WTC11 (cell line): ENCODE measurements at regions not wholly inside any gene's neighbourhood (a gene's known extent, or its start where the extent isn't known, plus 50 kb on each side); places are given as distances from the start of the nearest gene placed in this dataset.

Experiments used
- ATF2 ChIP-seq: sonication (generic); formaldehyde crosslinking; IDR thresholded peaks from 2 replicates; pipeline ENCODE4 v1.8.1; 2022; ENCODE audit warnings: low read depth, missing genetic modification reagents, borderline replicate concordance
- CTCF ChIP-seq: fragments of 200-600 bp; IDR thresholded peaks from 2 replicates; pipeline ENCODE4 v1.8.0; 2022; ENCODE audit warnings: antibody characterized with exemption
- ELF4 ChIP-seq: sonication (generic); formaldehyde crosslinking; IDR thresholded peaks from 2 replicates; pipeline ENCODE4 v1.8.1; 2022; ENCODE audit warnings: low read depth, mild to moderate bottlenecking, moderate library complexity, missing genetic modification reagents
- ERG ChIP-seq: fragments of 250-450 bp; sonication (Bioruptor Pico); IDR thresholded peaks from 2 replicates; pipeline ENCODE4 v1.8.0; 2021; ENCODE audit warnings: mild to moderate bottlenecking
- FOXP4 ChIP-seq: sonication (generic); formaldehyde crosslinking; IDR thresholded peaks from 2 replicates; pipeline ENCODE4 v1.8.0; 2022; ENCODE audit warnings: mild to moderate bottlenecking, missing genetic modification reagents
- JUN ChIP-seq: sonication (generic); formaldehyde crosslinking; IDR thresholded peaks from 2 replicates; pipeline ENCODE4 v1.8.0; 2023; ENCODE audit warnings: mild to moderate bottlenecking, missing genetic modification reagents
- MXD4 ChIP-seq: fragments of 250-450 bp; sonication (Bioruptor Pico); IDR thresholded peaks from 2 replicates; pipeline ENCODE4 v1.8.0; 2021; ENCODE audit warnings: mild to moderate bottlenecking, moderate library complexity, borderline replicate concordance
- SP1 ChIP-seq: sonication (generic); formaldehyde crosslinking; conservative IDR thresholded peaks from 2 replicates; pipeline ENCODE4 v1.8.1; 2022; ENCODE audit warnings: missing genetic modification reagents
- TEAD4 ChIP-seq: sonication (generic); formaldehyde crosslinking; IDR thresholded peaks from 2 replicates; pipeline ENCODE4 v1.8.0; 2022; ENCODE audit warnings: mild to moderate bottlenecking, missing genetic modification reagents
- USF2 ChIP-seq: sonication (generic); formaldehyde crosslinking; IDR thresholded peaks from 2 replicates; pipeline ENCODE4 v1.8.1; 2023; ENCODE audit warnings: mild to moderate bottlenecking, missing genetic modification reagents, moderate library complexity
- ZMAT4 ChIP-seq: fragments of 250-450 bp; sonication (Bioruptor Pico); IDR thresholded peaks from 2 replicates; pipeline ENCODE4 v1.9.0; 2021; ENCODE audit warnings: mild to moderate bottlenecking
- ZNF219 ChIP-seq: sonication (generic); formaldehyde crosslinking; IDR thresholded peaks from 2 replicates; pipeline ENCODE4 v1.8.0; 2023; ENCODE audit warnings: missing genetic modification reagents, mild to moderate bottlenecking, borderline replicate concordance

- no peak for TF ChIP-seq ATF2 (CRISPR knock-in tag)
- no peak for TF ChIP-seq SP1 (CRISPR knock-in tag)
- no peak for TF ChIP-seq CTCF
- TF ChIP-seq ERG (CRISPR knock-in tag): no peak
- no peak for TF ChIP-seq MXD4
- no peak for TF ChIP-seq ZMAT4 (CRISPR knock-in tag)
- TF ChIP-seq ZNF219 (CRISPR knock-in tag): no peak
- TF ChIP-seq ELF4 (CRISPR knock-in tag): no peak
- no peak for TF ChIP-seq JUN
- no peak for TF ChIP-seq TEAD4
- no peak for TF ChIP-seq USF2 (CRISPR knock-in tag)
- TF ChIP-seq FOXP4: no peak
Measured at GRCh38 chr18:78697446-78697845, 282.2 kb upstream of the SALL3 start.
